GM12878 (cell line): ENCODE measurements at regions not wholly inside any gene's neighbourhood (a gene's known extent, or its start where the extent isn't known, plus 50 kb on each side); places are given as distances from the start of the nearest gene placed in this dataset.

Experiments
- ATAC-seq: fragments of 200-7000 bp; cut with Tn5 transposase; 3 replicates; pipeline ENCODE4 v1.9.1; 2020; ENCODE audit warnings: mild to moderate bottlenecking, moderate library complexity
- BruUV-seq: library from RNA; stranded (reverse); fragments of 400-500 nt; replicated peaks from 2 replicates; lab custom pipeline; 2021; lab: Mats Ljungman, UMichigan
- CTCF ChIA-PET: fragments of 300-600 bp; sonication (Branson Sonifier 250); formaldehyde crosslinking; extraction: SDS; loops from one replicate; lab custom pipeline; 2021; ENCODE audit warnings: inconsistent platforms; lab: Yijun Ruan, JAX
- POLR2A ChIA-PET: fragments of 350-600 bp; formaldehyde crosslinking; extraction: SDS; loops from one replicate; lab custom pipeline; 2021; ENCODE audit warnings: inconsistent platforms; lab: Charles Lee
- RAD21 ChIA-PET: fragments of 300-600 bp; sonication (Branson Sonifier 250); formaldehyde crosslinking; loops from one replicate; lab custom pipeline; 2023; ENCODE audit warnings: antibody characterized with exemption; ENCODE audit not compliant: unreplicated experiment; lab: Charles Lee
- SMC1A ChIA-PET: fragments of 300-600 bp; sonication (Branson Sonifier 250); formaldehyde crosslinking; loops from one replicate; lab custom pipeline; 2023; ENCODE audit not compliant: unreplicated experiment, uncharacterized antibody; lab: Charles Lee
- DNase-seq: peaks from one replicate; pipeline ENCODE4 v3.0.0-alpha.2; 2011; ENCODE audit warnings: low read depth, low spot score
- FAIRE-seq: peaks from 3 replicates; lab custom pipeline; 2011; peaks lifted over from hg19 to GRCh38; lab: Jason Lieb, UNC
- H2AFZ ChIP-seq: 2 replicates; pipeline ENCODE4 v1.6.0; 2011; ENCODE audit warnings: low read depth, low read length, control low read depth; ENCODE audit not compliant: control insufficient read depth
- H3K27ac ChIP-seq: 2 replicates; pipeline ENCODE4 v1.5.1; 2011; ENCODE audit warnings: control low read depth; ENCODE audit not compliant: control insufficient read depth, insufficient read depth
- H3K27me3 ChIP-seq, 2 experiments: replicated peaks in 1 of 2; 2 replicates each; pipeline versions ENCODE4 v1.6.0 to v1.6.1; 2011; ENCODE audit warnings: low read length in 1 of 2; ENCODE audit not compliant: control insufficient read depth in 2 of 2, insufficient read depth in 2 of 2
- H3K36me3 ChIP-seq, 2 experiments: 2 replicates each; pipeline ENCODE4 v1.5.1; 2011; ENCODE audit warnings: low read length in 1 of 2; ENCODE audit not compliant: control insufficient read depth in 2 of 2, insufficient read depth in 2 of 2
- H3K4me1 ChIP-seq: 2 replicates; pipeline ENCODE4 v1.6.1; 2011; ENCODE audit warnings: mild to moderate bottlenecking, low read length, moderate library complexity, mixed read lengths; ENCODE audit not compliant: control insufficient read depth, insufficient read depth
- H3K4me2 ChIP-seq: 2 replicates; pipeline ENCODE4 v1.6.0; 2011; ENCODE audit warnings: control low read depth; ENCODE audit not compliant: control insufficient read depth, insufficient read depth
- H3K4me3 ChIP-seq: fragments of 200-600 bp; sonication (generic); 2 replicates; pipeline ENCODE4 v1.5.1; 2016
- H3K79me2 ChIP-seq: 2 replicates; pipeline ENCODE4 v1.6.0; 2011; ENCODE audit warnings: low read length; ENCODE audit not compliant: control insufficient read depth, insufficient read depth
- H3K9ac ChIP-seq: 2 replicates; pipeline ENCODE4 v1.8.0; 2011; ENCODE audit warnings: low read length, control low read depth, mixed read lengths; ENCODE audit not compliant: control insufficient read depth, insufficient read depth
- H3K9me3 ChIP-seq: replicated peaks from 3 replicates; pipeline ENCODE4 v1.5.1; 2011; ENCODE audit warnings: mild to moderate bottlenecking, low read length; ENCODE audit not compliant: control insufficient read depth, insufficient read depth
- H4K20me1 ChIP-seq: 2 replicates; pipeline ENCODE4 v1.6.0; 2011; ENCODE audit not compliant: control insufficient read depth, insufficient read depth
- BHLHE40 ChIP-seq, 2 experiments: fragments of 450-650 bp in 1 of 2; IDR thresholded peaks; 2 replicates each; pipeline ENCODE4 v1.6.1; 2011 to 2017; ENCODE audit warnings: low read depth in 2 of 2, borderline replicate concordance in 1 of 2, improper control_type of control experiment in 1 of 2, low read length in 1 of 2, mild to moderate bottlenecking in 1 of 2
- CEBPB ChIP-seq, 2 experiments: fragments of 150-350 bp in 1 of 2; IDR thresholded peaks; 2 replicates each; pipeline ENCODE4 v1.6.1; 2012 to 2014; ENCODE audit warnings: low read depth in 2 of 2, low read length in 2 of 2, borderline replicate concordance in 1 of 2, inconsistent platforms in 1 of 2
- CEBPZ ChIP-seq: fragments of 150-350 bp; IDR thresholded peaks from 2 replicates; pipeline ENCODE4 v1.6.1; 2016; ENCODE audit warnings: low read depth, low read length
- CHD4 ChIP-seq: fragments of 200-600 bp; sonication (generic); IDR thresholded peaks from 2 replicates; pipeline ENCODE4 v1.6.1; 2016; ENCODE audit warnings: mild to moderate bottlenecking
- EED ChIP-seq: sonication (generic); IDR thresholded peaks from 2 replicates; pipeline ENCODE4 v1.6.1; 2016; ENCODE audit warnings: antibody characterized with exemption, low read depth
- HDAC2 ChIP-seq: fragments of 200-600 bp; sonication (generic); IDR thresholded peaks from 2 replicates; pipeline ENCODE4 v1.6.1; 2017
- HDAC6 ChIP-seq: fragments of 200-600 bp; sonication (generic); IDR thresholded peaks from one replicate; pipeline ENCODE4 v1.8.0; 2017; ENCODE audit warnings: antibody characterized with exemption; ENCODE audit not compliant: unreplicated experiment
- JUND ChIP-seq: IDR thresholded peaks from 2 replicates; pipeline ENCODE4 v1.6.1; 2012; ENCODE audit warnings: low read depth, mild to moderate bottlenecking, low read length, improper control_type of control experiment, moderate library complexity
- KAT2A ChIP-seq: conservative IDR thresholded peaks from 2 replicates; pipeline ENCODE4 v1.6.1; 2011; ENCODE audit warnings: low read depth, low read length; ENCODE audit not compliant: control insufficient read depth
- NRF1 ChIP-seq: conservative IDR thresholded peaks from 2 replicates; pipeline ENCODE4 v1.6.1; 2011; ENCODE audit warnings: mild to moderate bottlenecking, low read depth, low read length, improper control_type of control experiment
- RB1 ChIP-seq: fragments of 450-650 bp; formaldehyde crosslinking; IDR thresholded peaks from 2 replicates; pipeline ENCODE4 v1.6.1; 2017; ENCODE audit warnings: mild to moderate bottlenecking, borderline replicate concordance
- RELA ChIP-seq: fragments of 450-650 bp; IDR thresholded peaks from 2 replicates; pipeline ENCODE4 v1.8.0; 2014; ENCODE audit warnings: borderline replicate concordance; ENCODE audit not compliant: partially characterized antibody
- SIX5 ChIP-seq: IDR thresholded peaks from 2 replicates; pipeline ENCODE4 v1.6.1; 2011; ENCODE audit warnings: mild to moderate bottlenecking, low read depth, low read length, moderate library complexity; ENCODE audit not compliant: severe bottlenecking
- YBX1 ChIP-seq: fragments of 450-650 bp; IDR thresholded peaks from 2 replicates; pipeline ENCODE4 v1.6.1; 2016; ENCODE audit warnings: antibody characterized with exemption
- WGBS: methylation state at CpG from one replicate; pipeline ENCODE4 v1.1.6; 2016; ENCODE audit warnings: low lambda C conversion rate; ENCODE audit not compliant: insufficient replicate concordance, insufficient coverage; ENCODE audit errors: missing lambda C conversion rate; 5-methylcytosine and 5-hydroxymethylcytosine counted together
- in situ Hi-C: fragments of 300-500 bp; cut with MboI; formaldehyde crosslinking; loops from 9 replicates; pipeline ENCODE4 v1.14.3; 2018; ENCODE audit warnings: mixed read lengths
- intact Hi-C: fragments of 100-400 bp; cut with micrococcal nuclease; formaldehyde crosslinking; loops from one replicate; pipeline ENCODE4 v1.14.2; 2022; ENCODE audit not compliant: unreplicated experiment
- TF ChIP-seq, protein P1 (sequence below), 3 experiments: IDR thresholded peaks in 2 of 3; conservative IDR thresholded peaks in 1 of 3; 2 replicates each; pipeline ENCODE4 v1.5.1; 2011; ENCODE audit warnings: low read depth in 3 of 3, low read length in 3 of 3, mild to moderate bottlenecking in 3 of 3, control low read depth in 2 of 3, moderate library complexity in 2 of 3, inconsistent platforms in 1 of 3, mixed read lengths in 1 of 3; ENCODE audit not compliant: control insufficient read depth in 2 of 3, insufficient read depth in 1 of 3; ENCODE audit errors: extremely low read depth in 1 of 3
- TF ChIP-seq, protein P2 (sequence below): IDR thresholded peaks from 2 replicates; pipeline ENCODE4 v1.6.1; 2011; ENCODE audit warnings: low read depth, low read length, improper control_type of control experiment, borderline replicate concordance

DNA sequence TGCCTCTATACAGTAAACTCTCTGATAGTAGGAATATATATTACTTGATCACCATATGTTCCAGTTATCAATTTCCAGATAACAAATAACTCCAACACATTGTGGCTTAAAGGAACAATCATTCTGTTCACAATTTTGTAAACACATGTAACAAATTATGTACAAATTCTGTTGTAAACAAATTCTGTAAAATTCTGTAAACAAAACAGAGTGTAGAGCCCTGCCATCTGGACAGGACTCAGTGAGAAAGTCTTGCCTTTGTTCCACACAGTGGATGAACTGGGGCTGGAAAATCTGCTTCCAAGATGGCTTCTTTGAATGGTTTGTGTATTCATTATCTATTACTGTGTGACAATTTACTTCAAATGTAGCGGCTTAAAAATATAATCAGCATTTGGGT lies 69.0 kb upstream of the LRRC7 start (continued):
- no peak for TF ChIP-seq CEBPZ

DNA sequence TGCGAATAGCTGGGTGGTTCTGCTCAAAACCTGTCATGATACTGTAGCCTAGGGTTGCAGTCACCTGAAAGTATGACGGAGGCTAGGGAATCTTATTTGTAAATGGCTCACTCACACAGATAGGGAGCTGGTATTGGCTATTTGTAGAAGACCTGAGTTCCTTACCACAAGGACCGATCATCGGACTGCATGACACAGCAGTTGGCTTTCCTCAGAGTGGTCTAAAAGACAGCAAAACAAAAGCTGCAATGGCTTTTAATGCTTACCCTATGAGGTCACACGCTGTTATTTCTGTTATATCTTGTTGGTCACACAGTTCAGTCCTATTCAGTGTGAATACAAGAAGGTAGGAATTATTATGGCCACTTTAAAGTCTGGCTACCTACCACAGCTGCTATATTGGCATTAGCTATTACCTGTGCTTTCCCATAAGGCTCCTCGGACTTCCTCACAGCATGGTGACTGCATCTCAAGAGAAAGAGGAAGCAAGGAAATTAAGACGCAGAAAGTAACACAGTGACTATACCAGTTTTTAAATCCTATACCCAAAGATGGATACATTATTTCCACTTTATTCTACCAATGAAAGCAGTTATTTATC lies 68.4 kb upstream of the LRRC7 start:
- Histone ChIP-seq H3K27ac (no peak overlapping the region), H3K9ac (no peak overlapping the region), H3K4me3 (no peak overlapping the region), H3K36me3 (no peaks in the 10 kb centered on the region), H3K27me3 (no peaks in the 10 kb centered on the region), H4K20me1 (no peaks in the 10 kb centered on the region), H3K4me2 (no peak overlapping the region), H3K79me2 (no peaks in the 10 kb centered on the region), H3K9me3 (no peaks in the 10 kb centered on the region), H2AFZ (no peak overlapping the region), H3K4me1 (no peaks in the 10 kb centered on the region)
- 38% methylated on average over 7 of the region's 7 CpGs for WGBS
- FAIRE-seq (no peak), ATAC-seq (no peak), DNase-seq (no peak)
- ChIA-PET SMC1A (no interaction called here), POLR2A (no interaction called here), RAD21 (no interaction called here), CTCF (no interaction called here)
- no TSS peak for BruUV-seq
- intact Hi-C loops = no loop called here
- in situ Hi-C loops = no loop called here
- TF ChIP-seq SIX5 = no peak
- TF ChIP-seq, protein P1, sequence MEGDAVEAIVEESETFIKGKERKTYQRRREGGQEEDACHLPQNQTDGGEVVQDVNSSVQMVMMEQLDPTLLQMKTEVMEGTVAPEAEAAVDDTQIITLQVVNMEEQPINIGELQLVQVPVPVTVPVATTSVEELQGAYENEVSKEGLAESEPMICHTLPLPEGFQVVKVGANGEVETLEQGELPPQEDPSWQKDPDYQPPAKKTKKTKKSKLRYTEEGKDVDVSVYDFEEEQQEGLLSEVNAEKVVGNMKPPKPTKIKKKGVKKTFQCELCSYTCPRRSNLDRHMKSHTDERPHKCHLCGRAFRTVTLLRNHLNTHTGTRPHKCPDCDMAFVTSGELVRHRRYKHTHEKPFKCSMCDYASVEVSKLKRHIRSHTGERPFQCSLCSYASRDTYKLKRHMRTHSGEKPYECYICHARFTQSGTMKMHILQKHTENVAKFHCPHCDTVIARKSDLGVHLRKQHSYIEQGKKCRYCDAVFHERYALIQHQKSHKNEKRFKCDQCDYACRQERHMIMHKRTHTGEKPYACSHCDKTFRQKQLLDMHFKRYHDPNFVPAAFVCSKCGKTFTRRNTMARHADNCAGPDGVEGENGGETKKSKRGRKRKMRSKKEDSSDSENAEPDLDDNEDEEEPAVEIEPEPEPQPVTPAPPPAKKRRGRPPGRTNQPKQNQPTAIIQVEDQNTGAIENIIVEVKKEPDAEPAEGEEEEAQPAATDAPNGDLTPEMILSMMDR (IDR thresholded peaks at IDR 0.05 in 2 of 3, conservative IDR thresholded peaks at IDR 0.05 in 1 of 3; ENCODE audit: control insufficient read depth in 2 of 3, extremely low read depth in 1 of 3, insufficient read depth in 1 of 3, low read depth in 3 of 3, low read length in 3 of 3) = no peak
- no peak for TF ChIP-seq BHLHE40 (IDR thresholded peaks at IDR 0.05; ENCODE audit: borderline replicate concordance in 1 of 2, low read depth in 2 of 2, low read length in 1 of 2)
- TF ChIP-seq CEBPB (IDR thresholded peaks at IDR 0.05; ENCODE audit: borderline replicate concordance in 1 of 2, low read depth in 2 of 2, low read length in 2 of 2) = no peak
- TF ChIP-seq KAT2A = no peak
- no peak for TF ChIP-seq CHD4
- TF ChIP-seq RELA = no peak
- no peak for TF ChIP-seq HDAC6
- TF ChIP-seq JUND = no peak
- no peak for TF ChIP-seq EED
- no peak for TF ChIP-seq YBX1
- TF ChIP-seq, protein P2, sequence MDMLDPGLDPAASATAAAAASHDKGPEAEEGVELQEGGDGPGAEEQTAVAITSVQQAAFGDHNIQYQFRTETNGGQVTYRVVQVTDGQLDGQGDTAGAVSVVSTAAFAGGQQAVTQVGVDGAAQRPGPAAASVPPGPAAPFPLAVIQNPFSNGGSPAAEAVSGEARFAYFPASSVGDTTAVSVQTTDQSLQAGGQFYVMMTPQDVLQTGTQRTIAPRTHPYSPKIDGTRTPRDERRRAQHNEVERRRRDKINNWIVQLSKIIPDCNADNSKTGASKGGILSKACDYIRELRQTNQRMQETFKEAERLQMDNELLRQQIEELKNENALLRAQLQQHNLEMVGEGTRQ = no peak
- no peak for TF ChIP-seq HDAC2
- no peak for TF ChIP-seq NRF1
- no peak for TF ChIP-seq RB1
